ENCODE measurements at regions not wholly inside any gene's neighbourhood (a gene's known extent, or its start where the extent isn't known, plus 50 kb on each side); places are given as distances from the start of the nearest gene placed in this dataset.
A peak's percentile ranks its signal among the peaks of the same experiment; 100 is the strongest.

DNA sequence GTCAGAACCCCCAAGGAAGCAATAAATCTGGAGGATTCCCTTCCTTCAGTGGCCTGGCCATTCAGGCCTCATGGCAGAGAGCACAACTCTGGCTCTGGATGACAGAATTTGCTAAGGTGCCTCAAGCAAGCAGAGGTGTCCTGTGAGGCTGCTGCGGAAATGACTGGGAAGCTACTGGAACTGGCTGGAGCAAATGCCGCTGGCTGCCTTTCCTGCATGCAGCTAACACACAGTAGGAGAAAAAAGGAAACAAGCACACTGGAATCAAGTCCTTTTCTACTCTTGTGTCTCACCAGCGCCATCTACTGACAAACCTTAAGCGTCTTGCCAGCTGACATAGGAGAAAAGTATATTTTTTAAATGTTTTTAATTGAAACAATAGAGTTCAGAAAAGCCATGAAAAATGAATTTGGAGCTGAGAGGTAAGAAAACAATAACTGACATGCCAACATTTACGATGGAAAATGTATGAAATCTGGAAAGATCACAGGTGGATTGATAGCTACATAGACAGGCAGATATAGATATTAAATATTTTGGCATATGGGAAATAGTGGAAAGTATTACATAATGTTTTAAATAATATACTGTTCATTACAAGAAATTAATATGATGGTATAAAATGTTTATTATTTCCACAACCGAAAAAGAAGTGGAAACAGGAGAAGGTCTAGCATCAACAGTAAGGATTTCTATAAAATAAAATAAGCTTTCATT, 951.6 kb downstream of the ANKRD7 start:
- 16 to 17% (median 17%) methylated on average over 6 of the region's 6 CpGs for WGBS, 4 donors
- H3K4me3 ChIP-seq = no peak overlapping the region
- DNase-seq = no peak
- H3K36me3 ChIP-seq = no peaks in the 10 kb centered on the region
- ATAC-seq = no peak
- no peaks in the 10 kb centered on the region for H3K27me3 ChIP-seq
- no peaks in the 10 kb centered on the region for H3K4me1 ChIP-seq
- no peaks in the 10 kb centered on the region for H3K9me3 ChIP-seq
- intact Hi-C loops (cut with DNase I) = loop anchor here in 4 of 10 donors (10.0 kb wide), 1 partner anchor 821 kb away; no protein-coding TSS in a partner anchor
- TF ChIP-seq, protein P1, sequence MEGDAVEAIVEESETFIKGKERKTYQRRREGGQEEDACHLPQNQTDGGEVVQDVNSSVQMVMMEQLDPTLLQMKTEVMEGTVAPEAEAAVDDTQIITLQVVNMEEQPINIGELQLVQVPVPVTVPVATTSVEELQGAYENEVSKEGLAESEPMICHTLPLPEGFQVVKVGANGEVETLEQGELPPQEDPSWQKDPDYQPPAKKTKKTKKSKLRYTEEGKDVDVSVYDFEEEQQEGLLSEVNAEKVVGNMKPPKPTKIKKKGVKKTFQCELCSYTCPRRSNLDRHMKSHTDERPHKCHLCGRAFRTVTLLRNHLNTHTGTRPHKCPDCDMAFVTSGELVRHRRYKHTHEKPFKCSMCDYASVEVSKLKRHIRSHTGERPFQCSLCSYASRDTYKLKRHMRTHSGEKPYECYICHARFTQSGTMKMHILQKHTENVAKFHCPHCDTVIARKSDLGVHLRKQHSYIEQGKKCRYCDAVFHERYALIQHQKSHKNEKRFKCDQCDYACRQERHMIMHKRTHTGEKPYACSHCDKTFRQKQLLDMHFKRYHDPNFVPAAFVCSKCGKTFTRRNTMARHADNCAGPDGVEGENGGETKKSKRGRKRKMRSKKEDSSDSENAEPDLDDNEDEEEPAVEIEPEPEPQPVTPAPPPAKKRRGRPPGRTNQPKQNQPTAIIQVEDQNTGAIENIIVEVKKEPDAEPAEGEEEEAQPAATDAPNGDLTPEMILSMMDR (IDR thresholded peaks at IDR 0.05) = peak; percentile 23 to 67 (median 46)
- TF ChIP-seq POLR2A (IDR thresholded peaks at IDR 0.05) = no peak
- H3K27ac ChIP-seq = no peak overlapping the region

DNA sequence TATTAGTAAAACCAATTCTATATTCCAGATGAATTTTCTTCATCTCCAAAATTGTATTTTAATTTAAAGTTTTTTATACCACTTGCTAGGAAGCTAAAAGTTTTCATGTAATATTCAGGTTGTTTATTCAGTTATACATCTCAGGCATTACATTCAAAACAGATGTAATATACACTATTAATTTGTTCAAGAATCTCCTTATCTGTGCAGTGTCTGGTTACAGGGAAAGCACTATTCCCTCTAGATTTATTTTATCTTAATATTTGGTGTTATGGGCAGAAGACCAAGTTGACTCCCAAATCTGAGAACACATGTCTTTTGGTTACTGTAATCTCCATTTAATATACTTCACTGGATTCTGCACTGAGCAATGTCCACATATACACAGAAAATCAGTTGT, 953.4 kb downstream of the ANKRD7 start:
- intact Hi-C loops (cut with DNase I) = loop anchor here in 4 of 10 donors (10.0 kb wide), 1 partner anchor 823 kb away; no protein-coding TSS in a partner anchor

DNA sequence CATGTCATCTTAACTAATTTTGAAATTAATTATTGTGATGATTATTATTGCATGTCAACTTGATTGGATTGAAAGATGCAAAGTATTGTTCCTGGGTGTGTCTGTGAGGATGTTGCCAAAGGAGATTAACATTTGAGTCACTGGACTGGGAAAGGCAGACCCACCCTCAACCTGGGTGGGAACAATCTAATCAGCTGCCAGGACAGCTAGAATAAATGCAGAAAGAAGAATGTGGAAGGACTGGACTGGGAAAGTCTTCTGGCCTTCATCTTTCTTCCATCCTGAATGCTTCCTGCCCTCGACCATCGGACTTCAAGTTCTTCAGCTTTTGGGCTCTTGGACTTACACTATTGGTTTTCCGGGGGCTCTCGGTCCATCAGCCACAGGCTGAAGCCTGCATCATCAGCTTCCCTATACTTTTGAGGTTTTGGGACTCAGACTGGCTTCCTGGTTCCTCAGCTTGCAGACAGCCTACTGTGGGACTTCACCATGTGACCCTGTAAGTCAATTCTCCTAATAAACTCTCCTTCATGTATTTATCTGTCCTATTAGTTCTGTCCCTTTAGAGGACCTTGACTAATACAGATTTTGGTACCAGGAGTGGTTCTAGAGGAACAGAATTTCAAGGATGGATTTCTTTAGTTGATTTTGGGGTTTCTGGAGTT, 959.8 kb downstream of the ANKRD7 start:
- intact Hi-C loops (cut with DNase I) = no loop called here
- no peak for ATAC-seq

More for the DNA sequence above, 953.4 kb downstream of the ANKRD7 start:
- H3K27ac ChIP-seq = no peak overlapping the region
- peaks cover 0 to 8% (median 0%) of the 10 kb centered on the region in 12 donors for H3K9me3 ChIP-seq
- H3K36me3 ChIP-seq = no peaks in the 10 kb centered on the region
- ATAC-seq (no peak), DNase-seq (no peak)
- H3K4me1 ChIP-seq = no peaks in the 10 kb centered on the region
- no peak overlapping the region for H3K4me3 ChIP-seq
- no peaks in the 10 kb centered on the region for H3K27me3 ChIP-seq
- TF ChIP-seq, protein P1 (IDR thresholded peaks at IDR 0.05) = no peak
- TF ChIP-seq POLR2A (IDR thresholded peaks at IDR 0.05) = no peak

DNA sequence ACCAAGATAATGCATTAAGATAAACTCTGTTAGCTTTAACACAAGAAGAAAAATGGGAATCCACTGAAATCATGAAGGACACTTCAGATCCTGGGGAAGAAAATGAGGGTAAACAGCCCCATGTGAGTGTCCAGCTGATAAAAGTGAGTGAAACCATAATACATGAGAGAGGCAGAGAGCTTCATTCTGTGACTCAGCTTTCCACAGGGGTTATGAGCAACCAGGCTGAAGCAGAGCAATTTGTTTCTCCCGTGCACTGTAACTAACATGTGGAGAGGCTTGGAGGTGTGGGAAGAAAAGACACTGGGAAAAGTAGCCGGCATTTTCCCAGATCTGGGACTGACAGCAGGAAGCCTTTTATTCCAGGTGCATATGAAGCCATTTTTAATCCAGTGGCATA, 971.7 kb downstream of the ANKRD7 start:
- intact Hi-C loops (cut with DNase I) = no loop called here
- Histone ChIP-seq H3K9me3 (peaks cover 0 to 6% (median 0%) of the 10 kb centered on the region in 12 donors), H3K27ac (no peak overlapping the region), H3K27me3 (no peaks in the 10 kb centered on the region), H3K36me3 (no peaks in the 10 kb centered on the region), H3K4me3 (no peak overlapping the region), H3K4me1 (no peaks in the 10 kb centered on the region)
- ATAC-seq = no peak
- TF ChIP-seq POLR2A (IDR thresholded peaks at IDR 0.05) = no peak
- TF ChIP-seq, protein P1 (IDR thresholded peaks at IDR 0.05) = no peak
- 46 to 59% (median 52%) methylated on average over 2 of the region's 2 CpGs for WGBS, 4 donors
- no peak for DNase-seq

More for the DNA sequence above, 959.8 kb downstream of the ANKRD7 start:
- Histone ChIP-seq H3K36me3 (no peaks in the 10 kb centered on the region), H3K4me1 (no peaks in the 10 kb centered on the region), H3K9me3 (peaks cover 0 to 8% (median 0%) of the 10 kb centered on the region in 12 donors), H3K27me3 (no peaks in the 10 kb centered on the region), H3K4me3 (no peak overlapping the region), H3K27ac (no peak overlapping the region)
- TF ChIP-seq, protein P1 (IDR thresholded peaks at IDR 0.05) = no peak
- TF ChIP-seq POLR2A (IDR thresholded peaks at IDR 0.05) = no peak
- 78 to 93% (median 86%) methylated on average over 4 of the region's 4 CpGs for WGBS, 4 donors
- DNase-seq = no peak

Measured in heart left ventricle (tissue), 16 donors.